HG03571 (cell line): ENCODE measurements at regions not wholly inside any gene's neighbourhood (a gene's known extent, or its start where the extent isn't known, plus 50 kb on each side); places are given as distances from the start of the nearest gene placed in this dataset.

Source experiments
- ATAC-seq: cut with Tn5 transposase; IDR thresholded peaks from one replicate; pipeline ENCODE4 v1.9.1; 2021; ENCODE audit not compliant: unreplicated experiment

- no peak for ATAC-seq
Measured at GRCh38 chr16:22754577-22754976, 59.4 kb upstream of the HS3ST2 start.

DNA sequence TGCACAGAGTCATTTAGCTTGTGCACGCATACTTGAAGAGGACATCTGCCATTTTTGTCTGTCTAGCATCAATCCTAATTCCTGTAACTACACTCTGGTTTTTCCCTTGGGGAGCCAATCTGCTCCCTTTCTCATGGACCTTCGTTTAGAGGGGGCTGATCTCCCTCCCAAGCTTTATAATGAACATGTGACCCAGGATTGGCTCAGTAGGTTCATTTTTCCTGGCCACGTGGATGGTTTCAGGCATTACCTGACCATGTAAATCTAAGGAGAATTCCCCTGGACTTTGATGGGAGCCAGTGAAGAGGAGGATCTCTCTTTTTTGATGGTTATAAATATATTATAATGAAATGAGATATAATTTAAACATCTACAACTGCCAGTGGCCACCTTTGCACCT is 56.8 kb upstream of the HS3ST2 start:
- no peak for ATAC-seq

DNA sequence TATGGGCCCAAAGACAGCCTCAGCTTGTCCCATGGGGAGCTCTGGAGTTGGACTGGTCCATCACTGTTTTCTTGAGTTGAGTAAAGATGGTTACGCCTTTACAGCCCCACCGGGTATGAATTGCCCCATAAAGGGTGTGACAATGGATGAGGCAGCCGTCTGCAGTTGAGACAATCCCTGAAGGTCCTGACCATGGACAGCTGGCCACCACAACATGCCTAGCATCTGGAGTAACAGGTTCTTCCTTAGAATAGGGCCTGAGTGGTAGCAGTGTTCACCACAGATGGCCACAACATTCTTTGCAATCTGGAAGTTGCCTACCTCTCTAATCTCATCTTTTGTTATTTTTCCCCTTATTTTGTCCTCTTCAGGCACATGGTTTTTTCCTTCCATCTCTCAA is 51.5 kb upstream of the HS3ST2 start:
- no peak for ATAC-seq

DNA sequence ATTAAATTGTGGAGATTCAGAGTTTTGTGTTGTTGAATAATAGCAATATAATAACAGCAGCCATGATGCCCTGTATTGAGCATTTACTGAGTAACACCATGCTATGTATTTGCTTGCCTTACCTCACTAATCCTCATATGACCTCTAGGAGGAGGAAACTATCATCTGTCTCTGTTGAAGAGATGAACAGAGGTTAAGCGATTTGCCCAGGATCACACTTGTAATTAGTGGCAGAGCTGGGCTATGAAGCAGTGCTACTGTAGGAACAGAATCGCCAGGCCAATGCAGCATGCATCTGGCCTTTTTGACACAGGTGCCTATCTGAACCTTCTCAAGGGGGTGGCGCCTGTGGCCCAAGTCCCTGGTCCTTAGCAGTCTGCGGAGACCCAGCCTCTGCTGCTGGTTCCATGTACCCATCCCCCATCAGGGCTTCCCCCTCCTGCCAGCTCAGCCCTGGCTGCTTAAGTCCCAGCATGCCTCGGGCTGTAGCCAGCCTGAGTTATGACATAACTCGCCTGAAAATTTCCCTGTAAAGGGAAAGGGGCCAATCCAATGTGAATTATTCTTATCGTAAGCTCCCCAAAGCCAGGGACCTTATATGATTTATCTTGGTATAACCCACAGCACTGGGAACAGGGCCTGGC is 50.4 kb upstream of the HS3ST2 start:
- no peak for ATAC-seq
